Activated CD8-positive, alpha-beta memory T cell treated with anti-CD3 and anti-CD28 coated beads for 24 hours (primary cell): ENCODE measurements at regions not wholly inside any gene's neighbourhood (a gene's known extent, or its start where the extent isn't known, plus 50 kb on each side); places are given as distances from the start of the nearest gene placed in this dataset.
A peak's percentile ranks its signal among the peaks of the same experiment; 100 is the strongest.
"Not testable (repeated sequence)": the region's sequence is repeated elsewhere in the genome, so short reads cannot be mapped to it uniquely, and the experiment has no call there.

ENCODE experiments used
- DNase-seq: peaks from one replicate; pipeline ENCODE4 v3.0.0-alpha.2; 2020

DNA sequence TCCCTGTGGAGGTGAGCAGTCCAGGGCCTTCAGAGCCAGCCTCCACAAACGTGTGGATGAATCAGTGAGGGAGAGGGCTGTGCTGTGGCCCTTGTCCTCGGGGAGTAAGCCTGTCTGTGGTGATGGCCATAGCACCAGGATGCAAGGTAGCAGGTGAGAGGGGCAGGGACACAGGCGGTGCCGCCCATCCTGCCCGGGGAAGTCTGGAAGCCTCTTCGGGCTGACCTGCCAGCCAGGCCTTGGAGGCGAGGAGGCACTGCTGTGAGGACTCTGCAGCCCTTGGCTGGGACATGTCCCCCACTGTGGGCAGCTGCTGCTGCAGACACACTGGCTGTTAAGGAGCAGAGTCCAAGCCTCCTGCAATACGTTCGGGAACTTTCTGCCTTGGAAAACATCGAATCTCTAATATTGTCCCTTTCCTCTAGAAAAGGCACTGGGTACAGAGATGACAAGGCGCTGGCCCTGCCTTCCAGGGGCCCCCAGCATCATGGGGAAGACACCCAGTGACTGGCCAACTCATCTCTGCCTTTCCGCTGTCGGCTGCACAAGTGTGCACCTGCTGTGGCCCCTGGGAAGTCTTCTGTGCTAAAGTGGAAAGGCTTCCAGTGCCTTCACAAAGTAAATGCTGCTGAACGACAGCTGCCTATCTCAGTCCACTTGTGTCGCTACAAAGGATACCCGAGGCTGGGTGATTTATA, 101.4 kb downstream of the ADRA2C start:
- DNase-seq, result no peak

DNA sequence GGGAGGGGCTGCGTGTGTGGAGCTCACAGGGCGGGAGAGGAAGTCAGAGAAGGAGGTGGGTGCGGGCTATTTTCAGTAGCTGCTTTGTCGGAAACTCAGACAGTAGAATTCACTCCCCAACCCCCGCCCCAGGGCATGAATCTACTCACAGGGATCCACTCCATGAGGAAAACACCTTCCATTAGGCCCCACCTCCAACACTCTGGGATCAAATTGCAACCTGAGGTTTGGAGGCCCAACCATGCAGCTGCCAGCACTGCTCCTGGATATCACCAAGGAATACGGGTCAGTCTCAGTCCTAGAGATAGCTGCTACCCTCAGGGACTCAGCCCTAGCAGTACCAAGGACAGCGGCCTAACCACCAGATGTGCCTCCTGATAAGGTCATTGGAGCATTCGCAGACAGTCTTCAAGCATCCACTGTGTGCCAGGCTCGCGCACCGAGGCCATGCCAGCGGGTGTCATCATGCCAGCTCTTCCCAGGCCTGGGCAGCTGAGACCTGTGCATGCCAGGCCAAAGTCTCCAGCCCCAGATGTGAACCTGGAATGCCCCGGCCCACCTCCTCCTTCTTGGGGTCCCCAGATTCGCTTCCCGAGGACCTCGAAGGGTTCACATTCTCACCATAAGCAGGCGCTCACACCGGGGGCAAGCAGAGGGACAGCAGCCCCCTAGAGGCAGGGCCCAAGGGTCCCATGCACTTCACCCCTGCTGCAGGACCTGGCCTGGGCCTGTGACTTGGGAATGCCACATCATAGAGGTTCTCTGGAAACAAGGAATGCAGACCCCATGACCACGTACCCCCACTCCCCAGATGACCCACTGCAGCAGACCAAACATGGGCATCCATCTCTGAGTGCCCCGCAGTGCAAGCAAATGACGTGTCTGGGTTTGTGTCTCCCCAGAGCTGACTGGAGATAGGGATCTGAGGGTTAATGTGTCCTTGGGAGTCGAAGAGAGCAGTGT, 102.3 kb downstream of the ADRA2C start:
- no peak for DNase-seq

DNA sequence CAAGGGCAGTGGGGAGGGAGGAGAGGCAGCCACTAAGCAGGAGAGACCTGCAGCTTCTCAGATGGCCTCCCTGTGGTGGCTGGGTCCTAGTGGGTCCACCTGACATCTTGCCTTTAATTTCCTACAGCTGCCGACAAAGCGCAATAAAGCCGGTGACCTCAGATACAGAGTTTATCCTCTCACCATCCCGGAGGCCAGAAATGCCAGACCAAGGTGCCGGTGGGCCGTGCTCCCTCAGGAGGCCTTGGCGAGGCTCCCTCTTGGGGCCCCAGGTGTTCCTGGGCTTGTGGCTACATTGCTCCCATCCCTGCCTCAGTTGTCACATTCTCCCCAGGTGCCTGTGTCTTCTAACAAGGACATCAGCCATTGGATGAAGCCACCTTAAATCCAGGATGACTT, 103.0 kb downstream of the ADRA2C start:
- no peak for DNase-seq

DNA sequence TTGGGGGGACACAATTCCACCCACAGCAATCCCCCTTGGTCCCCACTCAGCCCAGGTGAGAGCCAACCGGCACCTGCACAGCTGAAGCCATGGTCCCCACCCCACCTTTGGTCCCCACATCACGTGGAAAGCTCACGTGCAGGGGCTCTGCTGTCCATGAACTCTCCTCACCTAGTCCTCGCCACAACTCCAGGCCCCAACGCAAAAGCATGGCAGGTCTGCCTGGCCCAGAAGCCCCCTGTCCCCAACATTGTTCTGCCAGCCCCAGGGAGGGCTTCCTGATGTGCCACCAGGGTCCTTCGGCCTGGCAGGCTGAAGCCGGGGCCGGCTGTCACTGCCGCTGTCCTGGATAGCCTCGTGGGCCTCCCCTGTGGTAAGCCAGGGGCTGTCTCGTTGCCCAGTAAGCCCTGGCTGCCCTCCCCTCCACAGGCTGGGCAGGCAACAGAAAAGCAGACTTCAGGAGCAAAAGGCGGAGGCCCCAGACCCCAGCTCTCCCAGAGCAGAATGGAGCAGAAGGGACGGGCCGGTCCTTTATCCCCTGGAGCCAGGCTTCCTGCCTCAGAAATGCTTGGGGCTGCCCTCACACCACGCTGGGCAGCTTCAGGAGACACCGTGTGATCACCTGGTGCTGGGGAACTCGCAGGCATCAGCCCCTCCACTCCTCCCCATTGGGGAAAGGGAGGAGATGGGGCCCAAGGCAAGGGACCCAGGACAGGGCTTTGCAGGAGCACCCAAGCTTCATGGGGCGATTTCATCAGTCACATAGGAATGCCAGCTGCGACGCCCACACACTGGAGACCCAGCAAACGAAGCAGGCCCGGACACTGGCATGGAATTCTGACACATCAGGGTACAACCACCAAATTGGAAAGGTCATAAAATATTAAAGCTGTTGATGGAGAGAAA, 103.7 kb downstream of the ADRA2C start:
- no peak for DNase-seq

DNA sequence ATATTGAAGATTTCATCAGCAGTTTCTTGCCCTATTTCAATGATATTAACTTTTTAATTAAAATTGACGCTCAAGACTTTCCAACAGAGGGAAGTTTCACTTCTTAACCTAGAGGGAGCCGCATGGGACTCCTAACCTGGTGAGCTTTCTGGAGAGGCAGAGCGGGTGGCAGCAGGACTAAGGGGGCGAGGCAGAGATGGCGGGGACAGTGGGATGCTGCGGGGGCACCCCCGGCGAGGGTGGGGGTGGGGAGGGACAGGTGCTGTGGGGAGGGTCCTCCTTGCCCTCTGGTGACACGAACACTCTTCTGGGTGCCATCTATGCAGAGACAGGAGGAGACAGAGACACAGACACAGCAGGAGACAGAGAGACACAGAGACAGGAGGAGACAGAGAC, 104.4 kb downstream of the ADRA2C start:
- DNase-seq, result no peak

DNA sequence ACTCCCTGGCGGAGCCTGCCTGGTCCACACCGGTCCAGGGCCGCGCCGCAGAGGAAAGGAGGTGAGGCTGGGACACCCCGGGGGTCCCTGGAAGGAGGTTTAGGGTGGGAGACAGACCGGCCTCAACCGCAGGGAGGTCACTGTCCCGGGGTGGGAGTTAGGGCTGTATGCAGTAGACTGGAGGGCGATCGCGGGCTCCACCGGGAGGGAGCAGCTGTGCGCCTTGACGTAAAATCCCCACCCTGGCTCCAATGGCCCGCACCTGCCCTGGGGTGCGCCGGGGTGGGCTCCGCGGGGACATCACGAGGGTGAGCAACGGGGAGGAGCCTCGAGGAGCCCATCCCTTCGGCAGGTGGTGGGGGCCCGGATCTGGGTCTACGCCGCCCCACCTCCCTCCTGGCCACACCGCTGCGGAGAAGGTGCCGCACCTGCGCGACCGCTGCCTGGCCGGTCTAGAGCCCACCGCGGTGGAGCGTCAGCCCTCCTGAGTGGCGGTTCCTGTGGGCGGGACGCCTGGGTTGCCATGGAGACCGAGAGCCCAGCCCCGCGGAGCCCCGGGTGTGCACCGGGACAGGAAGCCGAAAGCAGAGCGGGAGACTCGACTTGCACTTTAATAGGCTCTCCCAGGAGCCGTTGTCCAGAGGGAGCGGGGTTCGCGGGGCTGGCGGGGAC, 105.1 kb downstream of the ADRA2C start:
- no peak for DNase-seq

DNA sequence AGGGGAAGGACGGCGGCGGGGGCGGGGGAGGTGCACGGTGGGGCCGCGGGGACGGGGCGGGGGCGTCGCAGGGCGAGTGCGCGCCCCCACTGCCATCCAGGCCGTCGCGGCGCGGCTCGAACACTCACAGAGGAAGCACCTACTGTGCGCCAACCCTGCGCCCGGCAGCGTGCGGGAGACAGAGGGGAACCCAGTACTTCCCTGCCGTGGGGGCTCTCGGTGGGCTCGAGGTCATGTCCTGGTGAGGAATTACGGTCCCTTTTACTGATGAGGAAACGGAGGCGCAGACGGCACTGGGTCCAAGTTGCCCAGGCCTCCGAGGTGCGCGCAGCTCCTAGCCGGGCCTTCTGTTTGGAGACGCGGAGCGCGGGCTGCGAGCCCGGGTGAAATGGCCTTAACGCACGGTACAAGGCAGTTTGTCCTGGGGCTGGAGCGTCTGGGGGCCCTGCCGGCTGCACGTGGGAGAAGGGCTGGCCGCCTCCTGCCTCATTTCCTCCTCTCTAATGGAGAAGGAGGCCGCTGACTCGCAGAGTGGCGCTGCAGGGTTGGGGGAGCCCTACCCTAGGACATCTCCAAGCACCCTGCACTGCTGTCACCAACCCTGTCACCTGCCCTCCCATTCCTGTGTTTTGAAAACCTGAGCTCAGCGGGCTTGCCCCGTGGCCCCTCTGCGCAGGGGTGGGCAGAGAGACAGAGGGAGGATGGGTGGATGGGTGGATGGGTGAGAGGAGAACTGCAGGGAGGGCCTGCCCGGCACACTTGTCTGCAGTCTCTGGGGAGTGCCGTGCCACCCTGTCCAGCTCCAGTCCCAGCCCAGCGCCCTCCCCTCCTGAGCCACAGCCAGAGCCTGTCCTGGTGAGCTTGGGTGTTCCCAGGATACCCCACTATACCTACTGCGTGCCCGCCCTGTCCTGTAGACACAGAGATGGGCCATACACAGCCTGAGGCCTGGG, 106.0 kb downstream of the ADRA2C start:
- no peak for DNase-seq

DNA sequence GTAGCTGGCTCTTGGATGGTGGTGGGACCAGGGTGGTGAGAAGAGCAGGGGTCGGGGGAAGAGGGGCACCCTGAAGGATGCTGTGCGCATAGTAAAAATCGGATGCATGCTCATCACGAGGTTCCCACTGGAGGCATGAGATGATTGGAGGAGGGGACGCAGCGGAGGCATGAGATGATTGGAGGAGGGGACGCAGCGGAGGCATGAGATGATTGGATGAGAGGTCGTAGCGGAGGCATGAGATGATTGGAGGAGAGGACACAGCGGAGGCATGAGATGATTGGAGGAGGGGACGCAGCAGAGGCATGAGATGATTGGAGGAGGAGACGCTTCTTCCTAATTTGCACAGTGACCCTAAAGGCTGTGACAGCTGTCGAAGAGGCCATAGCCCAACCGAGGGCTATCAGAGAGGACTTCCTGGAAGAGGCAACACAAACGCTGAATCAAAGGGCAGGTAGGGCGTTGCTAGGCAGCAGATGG, 106.7 kb downstream of the ADRA2C start:
- DNase-seq, result no peak

DNA sequence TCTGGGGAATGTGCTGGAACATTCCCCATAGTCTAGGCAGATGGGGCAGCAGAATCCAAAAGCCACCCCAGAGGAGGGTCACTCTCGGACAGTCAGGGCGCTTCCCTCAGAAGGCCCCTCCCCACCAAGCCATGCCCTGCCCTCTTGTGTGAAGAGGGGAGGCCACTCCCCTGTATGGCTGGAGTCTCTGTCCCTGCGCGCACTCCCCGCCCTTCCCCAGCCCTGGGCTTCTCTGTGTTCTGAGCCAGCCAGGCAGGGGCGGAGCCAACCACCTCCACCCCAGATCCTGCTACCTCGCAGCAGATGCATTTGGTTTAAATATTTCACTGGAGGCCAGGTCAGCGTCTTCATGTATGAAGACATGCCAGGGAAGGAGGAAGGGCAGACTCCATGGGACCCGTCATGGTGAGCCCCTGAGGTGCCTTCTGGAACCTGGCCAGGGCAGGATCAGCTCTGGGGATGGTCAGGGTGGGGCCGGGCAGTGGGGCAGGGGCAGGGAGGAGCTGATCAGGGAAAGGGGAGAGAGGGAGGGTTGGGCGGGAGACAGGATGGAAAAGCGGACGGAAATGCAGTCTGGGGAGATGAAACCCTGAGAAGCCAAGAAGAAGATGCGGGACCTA, 107.3 kb downstream of the ADRA2C start:
- DNase-seq, result no peak

DNA sequence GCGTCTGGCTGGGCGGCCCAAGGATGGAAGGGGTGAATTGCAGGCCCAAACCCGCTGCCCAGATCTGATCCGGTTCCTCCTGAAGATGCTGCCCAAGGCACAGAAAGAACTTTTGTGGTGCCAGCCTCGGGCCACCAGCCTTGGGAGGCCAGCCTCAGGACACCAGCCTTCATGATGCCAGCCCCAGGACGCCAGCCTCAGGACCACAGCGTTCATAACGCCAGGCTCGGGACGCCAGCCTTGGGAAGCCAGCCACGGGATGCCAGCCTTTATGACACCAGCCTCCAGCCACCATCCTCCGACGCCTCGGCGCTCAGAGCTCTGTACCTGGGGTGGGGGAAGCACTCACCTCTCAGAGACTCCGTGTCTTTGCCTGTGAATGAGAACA, 107.8 kb downstream of the ADRA2C start:
- no peak for DNase-seq

DNA sequence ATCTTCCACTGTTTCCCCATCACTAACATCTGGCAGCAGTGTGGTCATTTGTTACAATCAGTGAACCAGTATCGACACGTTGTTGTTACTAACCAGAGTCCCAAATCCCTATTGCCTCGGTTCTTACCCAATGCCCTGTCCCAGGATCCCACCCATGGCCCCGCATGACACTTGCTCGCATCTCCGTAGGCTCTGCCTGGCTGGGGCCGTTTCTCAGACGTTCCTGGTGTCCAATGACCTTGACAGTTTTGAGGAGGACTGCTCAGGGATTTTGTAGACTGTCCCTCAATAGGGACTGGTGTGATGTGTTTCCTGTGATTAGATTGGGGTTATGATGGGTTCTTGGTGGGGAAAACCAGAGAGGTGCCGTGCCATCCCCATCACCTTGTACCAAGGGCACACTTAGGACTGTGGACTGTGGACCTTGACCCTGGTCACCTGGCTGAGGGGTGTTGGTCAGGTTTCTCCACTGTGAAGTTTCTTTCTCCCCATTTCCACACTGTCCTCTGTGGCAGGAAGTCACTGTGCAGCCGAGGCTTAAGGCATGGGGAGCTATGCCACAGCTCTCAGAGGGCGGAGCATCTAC, 108.4 kb downstream of the ADRA2C start:
- DNase-seq, result no peak

DNA sequence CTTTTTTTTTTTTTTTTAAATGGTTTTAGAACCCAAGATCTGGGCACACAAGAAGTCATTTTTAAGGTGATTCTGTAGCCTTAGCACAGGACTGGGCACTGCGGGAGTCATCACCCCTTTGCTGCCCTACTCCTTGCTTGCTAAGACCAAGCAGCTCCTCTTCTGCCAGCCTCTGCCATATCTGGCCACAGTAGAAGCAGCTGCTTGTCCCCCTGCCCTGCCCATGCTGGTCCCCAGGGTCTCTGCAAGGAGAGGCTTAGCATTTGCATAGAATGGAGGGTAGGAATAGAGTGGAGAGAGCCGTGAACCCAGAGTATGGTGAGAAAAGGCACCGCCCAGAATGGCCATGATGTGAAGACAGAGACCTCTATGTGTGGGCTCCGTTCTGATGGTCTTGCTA, 109.3 kb downstream of the ADRA2C start:
- DNase-seq, result no peak

DNA sequence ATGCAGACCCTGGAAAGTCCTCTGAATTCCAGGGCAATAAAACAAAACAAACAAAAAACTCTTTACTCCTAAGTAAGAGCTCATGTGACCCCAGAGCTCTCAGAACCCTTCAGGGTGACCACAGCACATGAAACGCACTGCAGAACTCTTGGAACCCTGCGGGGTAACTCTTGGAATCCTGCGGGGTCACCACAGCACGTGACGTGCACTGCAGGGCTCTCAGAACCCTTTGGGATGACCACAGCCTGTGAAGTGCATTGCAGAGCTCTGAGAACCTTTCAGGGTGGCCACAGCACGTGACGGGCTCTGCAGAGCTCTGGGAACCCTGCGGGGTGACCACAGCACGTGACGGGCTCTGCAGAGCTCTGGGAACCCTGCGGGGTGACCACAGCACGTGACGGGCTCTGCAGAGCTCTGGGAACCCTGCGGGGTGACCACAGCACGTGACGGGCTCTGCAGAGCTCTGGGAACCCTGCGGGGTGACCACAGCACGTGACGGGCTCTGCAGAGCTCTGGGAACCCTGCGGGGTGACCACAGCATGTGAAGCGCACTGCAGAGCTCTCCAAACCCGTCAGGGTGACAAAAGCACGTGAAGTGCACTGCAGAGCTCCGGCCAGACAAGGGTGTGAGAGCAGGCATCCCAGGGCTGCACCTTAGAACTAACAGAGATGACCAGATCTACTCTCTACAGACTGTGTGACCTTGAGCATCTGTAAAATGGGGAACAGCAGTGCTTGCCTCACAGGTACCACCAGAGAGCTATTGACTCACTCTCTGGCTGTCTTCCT, 110.1 kb downstream of the ADRA2C start:
- DNase-seq, result not testable (repeated sequence)

DNA sequence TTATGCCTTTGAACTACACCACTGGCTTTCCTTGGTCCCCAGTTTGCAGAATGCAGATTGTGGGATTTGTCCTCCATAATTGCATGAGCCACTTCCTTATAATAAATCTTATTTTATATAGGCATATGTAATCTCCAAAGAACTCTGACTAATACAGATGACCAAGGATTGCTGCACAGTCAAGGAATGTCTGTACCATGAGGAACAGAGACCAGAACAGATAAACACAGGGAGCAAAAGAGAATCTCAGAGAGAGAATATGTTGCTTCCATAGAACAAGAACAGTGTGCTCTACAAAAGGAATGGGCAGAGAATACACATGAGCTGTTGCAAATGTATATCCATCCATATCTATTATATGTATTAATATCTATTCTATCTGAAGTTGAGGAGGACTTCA, 111.1 kb downstream of the ADRA2C start:
- DNase-seq, result no peak

DNA sequence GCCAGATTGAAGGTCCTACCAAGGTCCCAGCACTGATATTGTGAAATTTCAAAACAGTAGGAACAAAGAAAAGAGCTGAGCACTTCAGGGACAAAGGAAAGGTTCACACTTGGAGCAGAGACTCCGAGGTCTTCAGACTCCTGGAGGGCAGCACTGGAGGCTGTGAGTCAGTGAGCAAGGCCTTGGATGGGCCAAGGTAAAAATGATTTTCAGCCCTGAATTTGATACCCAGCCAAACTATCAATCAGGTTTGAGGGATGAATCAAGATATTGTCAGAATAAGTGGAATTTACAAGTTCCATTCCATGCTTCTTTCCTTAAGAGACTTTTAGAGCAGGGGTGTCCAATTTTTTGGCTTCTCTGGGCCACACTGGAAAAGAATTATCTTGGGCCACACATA, 111.7 kb downstream of the ADRA2C start:
- no peak for DNase-seq

DNA sequence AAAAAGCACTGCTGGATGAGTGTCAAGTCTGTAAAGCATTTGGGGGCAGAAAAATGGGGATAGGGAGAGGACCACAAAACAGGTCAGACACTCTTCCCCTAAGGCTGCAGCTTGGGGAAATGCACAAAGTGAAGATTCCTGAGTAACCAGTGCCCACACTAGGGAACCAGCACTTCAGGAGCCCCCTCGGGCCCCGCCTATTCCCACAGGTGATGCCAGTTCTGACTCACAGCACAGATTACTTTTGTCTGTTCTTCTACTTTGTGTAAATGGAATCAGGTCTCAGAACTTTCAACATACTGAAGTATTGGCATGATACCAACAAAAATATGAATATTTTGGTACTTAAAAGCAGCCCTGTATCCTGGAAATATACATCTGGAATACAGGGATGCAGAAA, 112.5 kb downstream of the ADRA2C start:
- DNase-seq, result no peak

DNA sequence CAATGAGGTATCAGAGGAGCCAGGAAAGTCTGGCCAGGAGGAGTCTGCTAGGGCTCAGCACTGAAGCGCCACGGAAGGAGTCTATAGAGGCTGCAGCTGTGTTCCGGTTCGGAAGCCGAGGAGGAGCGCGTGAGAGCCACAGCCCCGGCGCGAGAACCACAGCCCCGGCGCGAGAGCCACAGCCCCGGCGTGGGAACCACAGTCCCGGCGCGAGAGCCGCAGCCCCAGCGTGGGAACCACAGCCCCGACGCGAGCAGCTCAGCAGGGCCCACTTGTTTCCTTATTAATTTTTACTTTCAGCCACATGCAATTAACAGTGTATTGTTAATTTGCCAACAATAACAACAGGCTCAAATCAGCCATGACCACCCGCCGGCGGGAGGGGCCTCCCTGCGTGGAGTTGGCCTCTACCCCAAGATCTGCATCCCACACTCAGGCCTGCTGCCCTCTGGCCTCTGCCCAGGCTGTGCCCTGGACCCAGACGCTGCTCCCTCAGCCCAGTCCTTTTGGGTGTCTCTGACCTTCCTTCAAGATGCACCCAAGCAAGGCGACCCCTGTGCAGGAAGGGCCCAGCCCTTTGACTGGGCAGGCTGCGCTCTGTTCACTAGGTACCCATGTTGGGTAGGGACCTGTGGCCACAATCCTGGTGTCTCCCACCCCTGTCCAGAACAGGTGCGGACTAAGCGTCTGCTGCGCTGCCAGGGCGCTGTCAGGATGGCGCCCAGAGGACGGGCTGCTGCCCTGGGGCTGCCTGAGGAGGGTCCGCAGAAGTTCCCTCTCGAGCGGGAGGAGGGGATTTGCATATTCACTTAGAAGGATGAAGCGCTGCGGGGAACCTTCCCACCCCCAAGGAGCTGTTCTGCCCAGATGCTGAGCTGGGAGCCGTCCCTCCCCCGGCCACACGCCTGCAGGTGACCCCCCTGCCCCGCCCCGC, 113.8 kb downstream of the ADRA2C start:
- peak; percentile 63 for DNase-seq

DNA sequence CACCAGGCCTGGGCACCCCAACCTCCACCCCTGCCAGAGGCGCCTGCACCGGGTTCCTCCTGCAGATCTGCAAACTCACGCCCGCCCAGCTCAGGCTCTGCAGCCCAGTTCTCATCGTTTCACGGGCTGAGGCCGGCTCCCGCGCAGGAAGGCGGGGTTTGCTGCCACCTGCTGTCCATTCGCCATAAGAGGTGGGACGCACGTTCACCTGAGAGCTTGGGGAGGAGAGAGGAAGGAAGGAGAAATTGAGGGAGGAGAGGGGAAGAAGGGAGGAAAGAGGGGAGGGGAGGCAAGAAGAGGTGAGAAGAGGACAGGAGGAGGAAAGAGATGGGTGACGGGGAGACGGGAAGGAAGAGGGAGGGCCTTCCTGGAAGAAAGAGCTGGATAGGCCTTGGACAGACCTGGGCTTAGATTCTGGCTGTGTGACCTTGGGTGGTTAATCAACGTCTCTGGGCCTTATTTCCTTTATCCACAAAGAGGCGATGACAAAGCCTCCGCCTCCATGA, 114.5 kb downstream of the ADRA2C start:
- DNase-seq, result peak; percentile 87
